Mesenchymal stem cell (in vitro differentiated cells and primary cell): ENCODE measurements at regions not wholly inside any gene's neighbourhood (a gene's known extent, or its start where the extent isn't known, plus 50 kb on each side); places are given as distances from the start of the nearest gene placed in this dataset.

Source experiments
- DNase-seq: peaks from one replicate; pipeline ENCODE4 v3.0.0-alpha.2; 2013
- H2AFZ ChIP-seq: one replicate; pipeline ENCODE4 v1.6.1; 2013; ENCODE audit warnings: low read depth, mild to moderate bottlenecking, control low read depth, inconsistent platforms, low read length, moderate library complexity
- H2AK5ac ChIP-seq: 2 replicates; pipeline ENCODE4 v1.6.1; 2013; ENCODE audit warnings: low read length, moderate library complexity, mild to moderate bottlenecking, inconsistent platforms; ENCODE audit not compliant: severe bottlenecking
- H2BK120ac ChIP-seq: one replicate; pipeline ENCODE4 v1.6.1; 2013; ENCODE audit warnings: low read depth, mild to moderate bottlenecking, inconsistent platforms, low read length, moderate library complexity
- H2BK12ac ChIP-seq, 2 experiments: one replicate each; pipeline ENCODE4 v1.6.1; 2013; ENCODE audit warnings: inconsistent platforms in 2 of 2, low read length in 2 of 2, mild to moderate bottlenecking in 2 of 2, moderate library complexity in 2 of 2, control low read depth in 1 of 2
- H2BK15ac ChIP-seq: one replicate; pipeline ENCODE4 v1.6.1; 2013; ENCODE audit warnings: mild to moderate bottlenecking, low read depth, inconsistent platforms; ENCODE audit not compliant: poor library complexity, severe bottlenecking
- H2BK5ac ChIP-seq: 2 replicates; pipeline ENCODE4 v1.6.1; 2013; ENCODE audit warnings: low read depth, mild to moderate bottlenecking, low read length, control low read depth, inconsistent platforms; ENCODE audit not compliant: poor library complexity, severe bottlenecking
- H3K14ac ChIP-seq, 2 experiments: one replicate each; pipeline ENCODE4 v1.6.1; 2013; ENCODE audit warnings: inconsistent platforms in 2 of 2, low read length in 2 of 2, control low read depth in 1 of 2, mild to moderate bottlenecking in 1 of 2, moderate library complexity in 1 of 2
- H3K18ac ChIP-seq, 2 experiments: one replicate each; pipeline ENCODE4 v1.6.1; 2013; ENCODE audit warnings: inconsistent platforms in 2 of 2, low read length in 2 of 2, control low read depth in 1 of 2, low read depth in 1 of 2, mild to moderate bottlenecking in 1 of 2
- H3K23ac ChIP-seq, 2 experiments: one replicate each; pipeline ENCODE4 v1.6.1; 2013; ENCODE audit warnings: inconsistent platforms in 2 of 2, low read length in 2 of 2, mild to moderate bottlenecking in 2 of 2, moderate library complexity in 2 of 2, control low read depth in 1 of 2
- H3K27ac ChIP-seq: 2 replicates; pipeline ENCODE4 v1.5.1; 2013; ENCODE audit warnings: mild to moderate bottlenecking, moderate library complexity, low read length, control low read depth, inconsistent platforms; ENCODE audit not compliant: poor library complexity, severe bottlenecking
- H3K27me3 ChIP-seq, 2 experiments: 2 replicates each; pipeline versions ENCODE4 v1.6.1 to v1.7.0; 2013; ENCODE audit warnings: low read length in 2 of 2, mild to moderate bottlenecking in 2 of 2, moderate library complexity in 2 of 2, control low read depth in 1 of 2, inconsistent platforms in 1 of 2; ENCODE audit not compliant: control insufficient read depth in 1 of 2, insufficient read depth in 1 of 2
- H3K36me3 ChIP-seq, 2 experiments: 2 replicates each; pipeline versions ENCODE4 v1.6.1 to v1.7.0; 2013; ENCODE audit warnings: low read length in 2 of 2, control low read depth in 1 of 2, inconsistent platforms in 1 of 2, low read depth in 1 of 2, mild to moderate bottlenecking in 1 of 2; ENCODE audit not compliant: insufficient read depth in 2 of 2, control insufficient read depth in 1 of 2
- H3K4ac ChIP-seq, 2 experiments: one replicate each; pipeline ENCODE4 v1.6.1; 2013; ENCODE audit warnings: inconsistent platforms in 2 of 2, low read length in 2 of 2, mild to moderate bottlenecking in 2 of 2, moderate library complexity in 2 of 2, control low read depth in 1 of 2, low read depth in 1 of 2
- H3K4me1 ChIP-seq: 2 replicates; pipeline ENCODE4 v1.6.1; 2013; ENCODE audit warnings: low read depth, low read length, control low read depth; ENCODE audit not compliant: control insufficient read depth, insufficient read depth
- H3K4me2 ChIP-seq: 2 replicates; pipeline ENCODE4 v1.6.1; 2013; ENCODE audit warnings: low read length, mild to moderate bottlenecking, inconsistent platforms; ENCODE audit not compliant: poor library complexity, severe bottlenecking
- H3K4me3 ChIP-seq, 2 experiments: 2 replicates each; pipeline versions ENCODE4 v1.5.1 to v1.7.0; 2013; ENCODE audit warnings: low read length in 2 of 2, mild to moderate bottlenecking in 2 of 2, control low read depth in 1 of 2, low read depth in 1 of 2; ENCODE audit not compliant: insufficient read depth in 1 of 2
- H3K79me1 ChIP-seq: replicated peaks from 2 replicates; pipeline ENCODE4 v1.6.1; 2013; ENCODE audit warnings: mild to moderate bottlenecking, control low read depth, low read length, inconsistent platforms; ENCODE audit not compliant: poor library complexity, severe bottlenecking
- H3K9ac ChIP-seq: 2 replicates; pipeline ENCODE4 v1.7.0; 2013; ENCODE audit warnings: mild to moderate bottlenecking, low read length, moderate library complexity
- H3K9me3 ChIP-seq: 2 replicates; pipeline ENCODE4 v1.7.0; 2013; ENCODE audit warnings: mild to moderate bottlenecking, low read length; ENCODE audit not compliant: control insufficient read depth
- H4K8ac ChIP-seq: one replicate; pipeline ENCODE4 v1.6.1; 2013; ENCODE audit warnings: inconsistent platforms, mild to moderate bottlenecking, low read length, moderate library complexity
- H4K91ac ChIP-seq: one replicate; pipeline ENCODE4 v1.6.1; 2013; ENCODE audit warnings: mild to moderate bottlenecking, low read length, inconsistent platforms
- WGBS: methylation state at CpG from one replicate; pipeline ENCODE4 v1.1.7; 2013; ENCODE audit warnings: mixed read lengths; 5-methylcytosine and 5-hydroxymethylcytosine counted together

- Histone ChIP-seq H3K9ac (no peak overlapping the region), H3K23ac (no peak overlapping the region), H2AK5ac (no peak overlapping the region), H3K36me3 (no peaks in the 10 kb centered on the region), H2BK15ac (no peak overlapping the region), H3K4me3 (no peak overlapping the region), H3K14ac (no peak overlapping the region), H3K18ac (no peak overlapping the region), H3K27me3 (peaks cover 23 to 72% of the 10 kb centered on the region in 2 experiments), H4K8ac (no peak overlapping the region), H3K27ac (no peak overlapping the region), H3K9me3 (no peaks in the 10 kb centered on the region), H4K91ac (no peak overlapping the region), H2AFZ (no peak overlapping the region), H3K4me2 (no peak overlapping the region), H3K4me1 (no peaks in the 10 kb centered on the region), H2BK120ac (no peak overlapping the region), H3K79me1 (no peaks in the 10 kb centered on the region), H2BK12ac (no peak overlapping the region), H3K4ac (no peak overlapping the region), H2BK5ac (no peak overlapping the region)
- 81% methylated on average over 35 of the region's 35 CpGs for WGBS
- DNase-seq: no peak
Observed at GRCh38 chr7:1322240-1323110, 89.8 kb downstream of the UNCX start.

GRCh38 chr7:1323178-1324027, 90.7 kb downstream of the UNCX start:
- H2BK5ac ChIP-seq: no peak overlapping the region
- H2AFZ ChIP-seq: no peak overlapping the region
- no peaks in the 10 kb centered on the region for H3K4me1 ChIP-seq
- no peaks in the 10 kb centered on the region for H3K36me3 ChIP-seq
- H3K18ac ChIP-seq: no peak overlapping the region
- no peaks in the 10 kb centered on the region for H3K79me1 ChIP-seq
- no peaks in the 10 kb centered on the region for H3K9me3 ChIP-seq
- no peak overlapping the region for H2AK5ac ChIP-seq
- H2BK120ac ChIP-seq: no peak overlapping the region
- H4K91ac ChIP-seq: no peak overlapping the region
- H2BK15ac ChIP-seq: no peak overlapping the region
- H3K4me2 ChIP-seq: no peak overlapping the region
- H3K27ac ChIP-seq: no peak overlapping the region
- WGBS: 67% methylated on average over 57 of the region's 63 CpGs
- no peak overlapping the region for H2BK12ac ChIP-seq
- no peak overlapping the region for H3K4ac ChIP-seq
- no peak overlapping the region for H3K9ac ChIP-seq
- H3K23ac ChIP-seq: no peak overlapping the region
- no peak overlapping the region for H3K14ac ChIP-seq
- no peak for DNase-seq
- no peak overlapping the region for H3K4me3 ChIP-seq
- peaks cover 20 to 65% of the 10 kb centered on the region in 2 experiments for H3K27me3 ChIP-seq
- no peak overlapping the region for H4K8ac ChIP-seq

- Histone ChIP-seq H3K9ac (no peak overlapping the region), H3K14ac (no peak overlapping the region), H3K4me2 (no peak overlapping the region), H3K4me1 (no peaks in the 10 kb centered on the region), H3K4me3 (no peak overlapping the region), H2BK15ac (no peak overlapping the region), H3K27ac (no peak overlapping the region), H3K18ac (no peak overlapping the region), H2AFZ (no peak overlapping the region), H3K79me1 (no peaks in the 10 kb centered on the region), H3K9me3 (no peaks in the 10 kb centered on the region), H4K91ac (no peak overlapping the region), H2BK12ac (no peak overlapping the region), H3K36me3 (no peaks in the 10 kb centered on the region), H2BK120ac (no peak overlapping the region), H3K27me3 (peaks cover 20 to 62% of the 10 kb centered on the region in 2 experiments), H2AK5ac (no peak overlapping the region), H3K23ac (no peak overlapping the region), H2BK5ac (no peak overlapping the region), H3K4ac (no peak overlapping the region), H4K8ac (no peak overlapping the region)
- WGBS: 88% methylated on average over 29 of the region's 30 CpGs
- no peak for DNase-seq
Observed at GRCh38 chr7:1324028-1324900, 91.6 kb downstream of the UNCX start.
